Activated T-cell treated with anti-CD3 and anti-CD28 coated beads, Interleukin-2, amount 50 U/mL, for 48 hours (primary cell): ENCODE measurements at regions not wholly inside any gene's neighbourhood (a gene's known extent, or its start where the extent isn't known, plus 50 kb on each side); places are given as distances from the start of the nearest gene placed in this dataset.
"Not testable (repeated sequence)": the region's sequence is repeated elsewhere in the genome, so short reads cannot be mapped to it uniquely, and the experiment has no call there.

Experiments used
- DNase-seq, 2 experiments: peaks; one replicate each; pipeline ENCODE4 v3.0.0-alpha.2; 2020

GRCh38 chrX:25130619-25131018, 114.9 kb upstream of the ARX start:
- no peak for DNase-seq

GRCh38 chrX:25125483-25125882, 109.7 kb upstream of the ARX start:
- DNase-seq = no peak

- DNase-seq = no peak
Measured at GRCh38 chrX:25124391-25124790, 108.6 kb upstream of the ARX start.

GRCh38 chrX:25112156-25112555, 96.4 kb upstream of the ARX start:
- no peak for DNase-seq

- no peak for DNase-seq
Measured at GRCh38 chrX:25108481-25108880, 92.7 kb upstream of the ARX start.

- DNase-seq = no peak
Measured at GRCh38 chrX:25105221-25105620, 89.5 kb upstream of the ARX start.

GRCh38 chrX:25096522-25097045, 80.8 kb upstream of the ARX start:
- no peak for DNase-seq

- DNase-seq = not testable (repeated sequence)
Measured at GRCh38 chrX:25091152-25091551, 75.4 kb upstream of the ARX start.

- DNase-seq = no peak
Measured at GRCh38 chrX:25084446-25084845, 68.7 kb upstream of the ARX start.

- DNase-seq = no peak
Measured at GRCh38 chrX:25083661-25084060, 67.9 kb upstream of the ARX start.

- no peak for DNase-seq
Measured at GRCh38 chrX:25079020-25079419, 63.3 kb upstream of the ARX start.

- no peak for DNase-seq
Measured at GRCh38 chrX:25076941-25077500, 61.3 kb upstream of the ARX start.

GRCh38 chrX:25072247-25072646, 56.5 kb upstream of the ARX start:
- no peak for DNase-seq

GRCh38 chrX:25070038-25070437, 54.3 kb upstream of the ARX start:
- DNase-seq = no peak

GRCh38 chrX:25069209-25069608, 53.4 kb upstream of the ARX start:
- DNase-seq = no peak

- no peak for DNase-seq
Measured at GRCh38 chrX:25068340-25068739, 52.6 kb upstream of the ARX start.

GRCh38 chrX:25067271-25068172, 51.8 kb upstream of the ARX start:
- DNase-seq = no peak

- DNase-seq = no peak
Measured at GRCh38 chrX:25066131-25066530, 50.4 kb upstream of the ARX start.
